IPS-18a (cell line): ENCODE measurements at regions not wholly inside any gene's neighbourhood (a gene's known extent, or its start where the extent isn't known, plus 50 kb on each side); places are given as distances from the start of the nearest gene placed in this dataset.
"Not testable (repeated sequence)": the region's sequence is repeated elsewhere in the genome, so short reads cannot be mapped to it uniquely, and the experiment has no call there.

Experiments used
- H3K27ac ChIP-seq: one replicate; pipeline ENCODE4 v1.5.1; 2013; ENCODE audit warnings: low read length
- H3K27me3 ChIP-seq: one replicate; pipeline ENCODE4 v1.6.1; 2013; ENCODE audit warnings: mild to moderate bottlenecking, low read length; ENCODE audit not compliant: control insufficient read depth, insufficient read depth
- H3K36me3 ChIP-seq: one replicate; pipeline ENCODE4 v1.6.1; 2013; ENCODE audit warnings: low read depth, low read length; ENCODE audit not compliant: control insufficient read depth
- H3K4me1 ChIP-seq: one replicate; pipeline ENCODE4 v1.6.1; 2013; ENCODE audit warnings: low read depth, low read length; ENCODE audit not compliant: control insufficient read depth
- H3K4me3 ChIP-seq: one replicate; pipeline ENCODE4 v1.5.1; 2013; ENCODE audit warnings: low read length
- H3K9ac ChIP-seq: one replicate; pipeline ENCODE4 v1.6.1; 2013; ENCODE audit warnings: mild to moderate bottlenecking, low read length, moderate library complexity
- H3K9me3 ChIP-seq: one replicate; pipeline ENCODE4 v1.6.1; 2013; ENCODE audit warnings: low read depth, low read length; ENCODE audit not compliant: control insufficient read depth

DNA sequence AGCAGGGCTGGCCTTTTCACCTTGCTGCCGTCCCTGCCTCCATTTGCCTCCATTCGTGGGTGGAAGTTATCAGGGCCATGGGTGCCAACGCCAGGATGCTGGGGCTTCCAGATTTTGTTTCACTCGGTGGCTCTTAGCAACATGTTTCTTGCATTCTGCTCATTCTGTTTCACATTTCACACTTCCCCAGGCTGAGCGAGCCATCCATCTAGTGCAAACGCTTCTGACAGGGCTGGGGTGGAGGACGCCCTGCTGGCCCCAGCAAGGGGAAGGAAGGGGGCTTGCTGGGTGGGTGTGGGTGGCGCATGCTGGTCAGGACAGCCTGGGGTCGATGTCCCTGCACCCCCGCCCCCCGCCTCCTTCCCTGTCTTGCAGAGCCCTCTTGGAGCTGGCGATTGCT is 165.2 kb downstream of the URI1 start:
- no peaks in the 10 kb centered on the region for H3K27me3 ChIP-seq
- no peak overlapping the region for H3K4me3 ChIP-seq
- H3K27ac ChIP-seq, result no peak overlapping the region
- no peak overlapping the region for H3K9ac ChIP-seq
- no peaks in the 10 kb centered on the region for H3K36me3 ChIP-seq
- no peaks in the 10 kb centered on the region for H3K9me3 ChIP-seq
- H3K4me1 ChIP-seq, result no peaks in the 10 kb centered on the region

DNA sequence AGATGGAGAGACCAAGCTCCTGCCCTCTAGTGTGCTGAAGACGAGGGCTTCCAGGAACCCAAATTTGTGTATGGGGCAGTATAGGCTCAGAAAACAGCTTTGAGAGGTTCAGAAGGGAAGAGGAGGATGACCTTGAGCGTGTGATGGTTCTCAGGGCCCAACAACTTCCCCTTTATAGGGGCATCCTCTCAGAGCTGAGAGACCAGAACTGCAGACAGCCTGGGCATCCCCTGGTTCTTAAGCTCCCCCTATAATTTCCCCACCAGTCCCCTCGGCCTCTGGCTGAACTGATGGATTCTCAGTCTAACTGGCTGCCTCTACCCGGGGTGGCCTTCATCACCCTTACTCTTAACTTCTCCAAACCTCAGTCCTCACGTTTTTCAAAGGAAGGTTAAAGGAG is 167.5 kb downstream of the URI1 start:
- Histone ChIP-seq H3K4me3 (no peak overlapping the region), H3K9me3 (no peaks in the 10 kb centered on the region), H3K9ac (no peak overlapping the region), H3K4me1 (no peaks in the 10 kb centered on the region), H3K27ac (no peak overlapping the region), H3K36me3 (no peaks in the 10 kb centered on the region), H3K27me3 (no peaks in the 10 kb centered on the region)

DNA sequence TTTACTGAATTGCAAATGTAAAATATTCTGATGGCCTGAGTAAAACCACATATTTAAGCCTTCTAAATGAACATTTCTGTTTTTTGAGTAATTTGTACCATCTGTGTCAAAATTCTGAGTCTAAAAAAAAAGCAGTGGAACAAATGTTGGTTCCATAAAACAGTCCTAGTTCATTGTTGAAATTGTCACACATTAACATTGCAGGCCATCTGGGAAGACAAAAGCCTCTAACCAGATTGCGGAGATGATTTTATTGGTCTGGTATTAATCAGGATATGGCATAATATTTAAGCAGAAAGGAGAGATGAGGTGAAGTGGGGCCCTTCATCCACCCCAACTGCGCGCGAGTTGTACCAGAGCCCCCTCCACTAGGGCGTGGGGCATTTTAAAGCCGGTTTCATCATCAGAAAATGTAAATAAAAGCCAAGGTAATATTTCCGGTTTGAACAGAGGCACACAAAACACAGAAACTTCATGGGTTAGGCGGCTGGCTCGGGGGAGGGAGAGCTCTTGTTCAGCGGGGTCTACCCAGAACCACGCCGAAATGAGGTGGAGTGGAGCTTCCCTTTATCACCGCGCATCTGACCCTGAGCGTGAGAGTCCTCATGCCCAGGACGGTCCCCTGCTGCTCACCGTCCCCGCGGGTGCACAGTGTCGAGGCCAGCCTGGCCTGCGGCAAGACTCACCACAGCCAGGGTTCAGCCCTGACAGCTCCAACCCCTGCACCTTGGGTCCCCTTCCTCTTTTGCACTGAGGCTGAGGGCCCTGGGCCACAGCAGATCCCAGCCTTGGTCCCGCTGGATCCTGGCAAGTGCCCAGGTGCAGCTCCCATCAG is 169.2 kb downstream of the URI1 start:
- H3K36me3 ChIP-seq, result no peaks in the 10 kb centered on the region
- H3K4me3 ChIP-seq, result no peak overlapping the region
- no peaks in the 10 kb centered on the region for H3K9me3 ChIP-seq
- no peaks in the 10 kb centered on the region for H3K4me1 ChIP-seq
- H3K9ac ChIP-seq, result no peak overlapping the region
- no peak overlapping the region for H3K27ac ChIP-seq
- no peaks in the 10 kb centered on the region for H3K27me3 ChIP-seq

DNA sequence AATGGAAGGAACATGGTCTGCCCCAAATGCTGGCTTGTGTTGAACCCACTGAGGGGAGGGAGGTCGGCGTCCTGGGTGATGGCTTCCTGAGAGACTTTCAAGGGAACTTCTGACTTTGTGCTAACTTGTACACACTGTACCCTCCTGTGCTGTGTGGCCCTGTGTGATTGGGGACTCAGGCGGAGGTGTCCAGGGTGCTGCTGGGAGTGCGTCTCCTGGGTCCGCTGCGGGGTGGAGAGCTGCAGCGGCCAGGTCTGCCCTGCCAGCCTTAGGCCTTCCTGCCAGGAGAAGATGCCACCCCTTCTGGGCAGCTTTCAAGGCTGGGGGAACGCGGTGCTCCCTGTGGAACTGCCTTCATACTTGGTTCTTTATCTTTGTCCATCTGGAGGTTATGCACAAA is 170.1 kb downstream of the URI1 start:
- H3K9me3 ChIP-seq, result no peaks in the 10 kb centered on the region
- no peaks in the 10 kb centered on the region for H3K27me3 ChIP-seq
- no peak overlapping the region for H3K27ac ChIP-seq
- no peaks in the 10 kb centered on the region for H3K36me3 ChIP-seq
- H3K4me3 ChIP-seq, result no peak overlapping the region
- no peak overlapping the region for H3K9ac ChIP-seq
- no peaks in the 10 kb centered on the region for H3K4me1 ChIP-seq

DNA sequence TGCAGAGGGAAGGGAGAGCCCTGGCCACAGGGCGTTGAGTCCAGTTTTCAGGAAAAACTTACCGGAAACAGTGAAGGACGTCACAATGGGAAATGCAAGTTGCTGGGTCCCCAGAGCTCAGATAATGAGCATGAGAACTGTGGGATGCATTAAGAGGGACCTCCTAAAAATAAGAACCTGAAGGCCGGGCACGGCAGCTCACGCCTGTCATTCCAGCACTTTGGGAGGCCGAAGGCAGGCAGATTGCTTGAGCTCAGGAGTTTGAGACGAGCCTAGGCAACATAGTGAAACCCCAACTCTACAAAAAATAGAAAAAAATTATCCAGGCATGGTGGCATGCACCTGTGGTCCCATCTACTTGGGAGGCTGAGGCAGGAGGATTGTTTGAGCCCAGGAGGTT is 170.6 kb downstream of the URI1 start:
- no peak overlapping the region for H3K9ac ChIP-seq
- no peak overlapping the region for H3K27ac ChIP-seq
- no peaks in the 10 kb centered on the region for H3K36me3 ChIP-seq
- H3K27me3 ChIP-seq, result no peaks in the 10 kb centered on the region
- no peak overlapping the region for H3K4me3 ChIP-seq
- H3K9me3 ChIP-seq, result no peaks in the 10 kb centered on the region
- H3K4me1 ChIP-seq, result no peaks in the 10 kb centered on the region

DNA sequence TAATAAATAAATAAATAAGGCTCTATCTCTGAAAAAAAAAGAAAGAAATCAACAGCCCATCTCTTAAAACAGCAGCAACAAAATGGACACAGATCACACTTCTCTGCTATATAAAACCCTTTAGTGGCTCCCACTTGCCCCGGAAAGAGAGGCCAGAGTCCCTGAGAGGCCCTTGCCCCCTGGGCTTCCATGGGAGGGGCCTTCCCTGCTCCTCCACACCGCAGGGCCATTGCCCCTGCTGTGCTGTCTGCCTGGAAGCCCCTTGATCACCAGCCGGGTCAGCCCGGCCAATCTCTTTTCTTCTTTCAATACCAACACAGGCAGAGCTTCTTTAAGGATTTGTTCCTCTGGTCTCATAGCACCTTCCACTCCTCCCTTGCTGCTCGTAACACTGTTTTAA is 171.1 kb downstream of the URI1 start:
- no peaks in the 10 kb centered on the region for H3K4me1 ChIP-seq
- H3K27ac ChIP-seq, result no peak overlapping the region
- H3K9ac ChIP-seq, result no peak overlapping the region
- H3K9me3 ChIP-seq, result no peaks in the 10 kb centered on the region
- H3K27me3 ChIP-seq, result no peaks in the 10 kb centered on the region
- no peak overlapping the region for H3K4me3 ChIP-seq
- H3K36me3 ChIP-seq, result no peaks in the 10 kb centered on the region

DNA sequence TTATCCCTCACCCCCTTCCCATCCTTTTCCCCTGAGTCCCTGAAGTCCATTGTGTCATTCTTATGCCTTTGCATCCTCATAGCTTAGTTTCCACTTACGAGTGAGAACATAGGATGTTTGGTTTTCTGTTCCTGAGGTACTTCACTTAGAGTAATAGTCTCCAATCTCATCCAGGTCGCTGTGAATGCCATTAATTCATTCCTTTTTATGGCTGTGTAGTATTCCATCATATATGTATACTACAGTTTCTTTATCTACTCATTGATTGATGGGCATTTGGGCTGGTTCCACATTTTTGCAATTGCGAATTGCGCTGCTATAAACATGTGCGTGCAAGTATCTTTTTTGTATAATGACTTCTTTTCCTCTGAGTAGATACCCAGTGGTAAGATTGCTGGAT is 172.1 kb downstream of the URI1 start:
- not testable (repeated sequence) for H3K9me3 ChIP-seq, H3K4me3 ChIP-seq, H3K27me3 ChIP-seq, H3K9ac ChIP-seq, H3K27ac ChIP-seq, H3K4me1 ChIP-seq, H3K36me3 ChIP-seq

DNA sequence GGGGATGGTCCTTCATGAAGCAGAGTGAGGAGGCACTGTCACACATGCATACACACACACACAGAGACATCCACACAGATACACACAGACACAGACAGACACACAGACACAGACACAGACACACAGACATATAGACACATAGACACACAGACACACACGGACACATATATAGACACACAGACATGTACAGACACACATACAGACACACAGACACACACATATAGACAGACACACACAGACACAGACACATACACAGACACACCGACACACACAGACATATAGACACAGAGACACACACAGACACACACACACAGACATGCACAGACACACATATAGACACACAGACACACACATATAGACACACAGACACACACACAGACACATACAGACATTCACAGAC is 173.9 kb downstream of the URI1 start:
- Histone ChIP-seq H3K27me3 (no peaks in the 10 kb centered on the region), H3K9me3 (no peaks in the 10 kb centered on the region), H3K36me3 (no peaks in the 10 kb centered on the region), H3K27ac (no peak overlapping the region), H3K4me3 (no peak overlapping the region), H3K9ac (no peak overlapping the region), H3K4me1 (no peaks in the 10 kb centered on the region)

DNA sequence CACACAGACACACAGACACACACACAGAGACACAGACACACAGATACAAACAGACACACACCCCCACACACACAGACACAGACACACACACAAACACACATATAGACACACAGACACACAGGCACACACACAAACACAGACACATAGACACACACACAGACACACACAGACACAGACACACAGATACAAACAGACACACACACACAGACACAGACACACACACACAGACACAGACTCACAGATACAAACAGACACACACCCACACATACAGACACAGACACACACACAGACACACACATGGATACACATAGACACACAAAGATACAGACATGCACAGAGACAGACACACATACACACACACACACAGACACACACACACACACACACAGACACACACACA is 174.5 kb downstream of the URI1 start:
- no peak overlapping the region for H3K4me3 ChIP-seq
- no peaks in the 10 kb centered on the region for H3K27me3 ChIP-seq
- no peaks in the 10 kb centered on the region for H3K9me3 ChIP-seq
- H3K9ac ChIP-seq, result no peak overlapping the region
- H3K36me3 ChIP-seq, result no peaks in the 10 kb centered on the region
- no peaks in the 10 kb centered on the region for H3K4me1 ChIP-seq
- no peak overlapping the region for H3K27ac ChIP-seq

DNA sequence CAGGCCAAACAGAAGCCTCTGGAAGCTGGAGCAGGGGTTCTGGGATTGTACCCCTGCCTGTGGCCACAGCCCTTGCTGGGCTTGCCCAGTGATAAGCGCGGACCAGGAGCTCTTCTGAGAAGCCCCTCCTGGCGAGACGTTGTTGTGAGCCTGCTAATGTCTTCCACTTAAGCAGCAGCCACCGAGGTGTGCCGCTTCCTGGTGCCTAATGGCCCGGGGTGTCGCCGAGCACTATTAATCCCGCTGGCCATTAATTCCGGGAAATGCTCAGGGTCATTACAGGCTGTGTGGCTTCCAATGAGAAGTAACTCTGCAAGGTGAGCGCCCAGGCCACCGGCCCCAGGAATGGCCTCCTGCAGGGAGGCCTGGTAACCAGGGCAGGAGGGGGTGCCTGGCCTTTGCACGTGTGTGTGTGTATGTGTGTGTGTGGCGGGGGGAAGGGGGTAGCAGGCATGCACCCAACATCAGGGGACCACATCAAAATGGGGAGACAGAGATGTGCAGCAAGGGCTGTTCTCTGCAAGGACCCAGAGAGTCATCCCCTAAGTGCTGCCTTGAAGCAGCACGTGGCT is 175.0 kb downstream of the URI1 start:
- no peak overlapping the region for H3K4me3 ChIP-seq
- H3K27me3 ChIP-seq, result no peaks in the 10 kb centered on the region
- no peak overlapping the region for H3K27ac ChIP-seq
- H3K4me1 ChIP-seq, result no peaks in the 10 kb centered on the region
- no peak overlapping the region for H3K9ac ChIP-seq
- H3K9me3 ChIP-seq, result no peaks in the 10 kb centered on the region
- H3K36me3 ChIP-seq, result no peaks in the 10 kb centered on the region

DNA sequence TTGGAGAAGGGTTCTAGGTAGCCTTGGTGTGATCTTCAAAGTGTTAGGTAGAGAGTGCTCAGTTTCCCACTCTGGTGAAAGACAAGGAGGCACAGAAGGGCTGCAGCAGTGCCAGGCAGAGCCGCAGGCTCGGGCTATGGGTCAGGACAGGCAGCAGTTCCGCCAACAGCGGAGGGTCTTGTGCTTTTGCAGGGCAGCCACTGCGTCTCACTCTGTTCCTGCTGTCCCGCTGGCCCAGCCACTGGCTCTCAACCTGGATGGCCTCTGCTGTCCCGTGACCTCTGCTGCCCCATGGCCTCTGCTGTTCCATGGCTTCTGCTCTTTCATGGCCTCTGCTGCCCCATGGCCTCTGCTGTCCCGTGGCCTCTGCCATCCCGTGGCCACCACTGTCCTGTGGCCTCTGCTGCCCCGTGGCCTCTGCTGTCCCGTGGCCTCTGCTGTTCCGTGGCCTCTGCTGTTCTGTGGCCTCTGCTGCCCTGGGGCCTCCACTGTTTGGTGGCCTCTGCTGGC is 175.7 kb downstream of the URI1 start:
- Histone ChIP-seq H3K27me3 (no peaks in the 10 kb centered on the region), H3K27ac (no peak overlapping the region), H3K4me3 (no peak overlapping the region), H3K36me3 (no peaks in the 10 kb centered on the region), H3K4me1 (no peaks in the 10 kb centered on the region), H3K9ac (no peak overlapping the region), H3K9me3 (no peaks in the 10 kb centered on the region)

DNA sequence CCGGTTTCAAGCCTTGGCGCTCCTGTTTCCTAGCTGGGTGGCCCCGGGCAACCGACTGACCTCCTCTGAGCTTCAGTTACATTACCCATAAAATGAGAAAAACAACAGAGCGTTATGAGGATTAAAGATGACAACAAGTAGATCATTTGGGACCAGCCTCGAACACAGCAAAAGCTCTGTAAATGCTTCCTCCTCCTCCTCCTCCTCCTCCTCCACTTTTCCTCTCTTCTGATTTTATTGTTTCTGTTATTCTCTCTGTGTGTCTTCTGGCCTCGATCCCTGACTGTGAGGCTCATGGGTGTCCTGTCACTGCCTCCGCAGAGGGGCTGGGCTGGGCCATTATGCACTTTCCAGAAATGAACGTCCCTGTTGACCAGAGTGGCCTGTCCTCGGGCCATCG is 176.2 kb downstream of the URI1 start:
- Histone ChIP-seq H3K4me3 (no peak overlapping the region), H3K27me3 (no peaks in the 10 kb centered on the region), H3K36me3 (no peaks in the 10 kb centered on the region), H3K9ac (no peak overlapping the region), H3K4me1 (no peaks in the 10 kb centered on the region), H3K9me3 (no peaks in the 10 kb centered on the region), H3K27ac (no peak overlapping the region)
